HG03354 (cell line): ENCODE measurements at regions not wholly inside any gene's neighbourhood (a gene's known extent, or its start where the extent isn't known, plus 50 kb on each side); places are given as distances from the start of the nearest gene placed in this dataset.
"Not testable (repeated sequence)": the region's sequence is repeated elsewhere in the genome, so short reads cannot be mapped to it uniquely, and the experiment has no call there.

ENCODE experiments used
- ATAC-seq: cut with Tn5 transposase; IDR thresholded peaks from one replicate; pipeline ENCODE4 v1.9.1; 2021; ENCODE audit warnings: mild to moderate bottlenecking; ENCODE audit not compliant: unreplicated experiment, poor library complexity, severe bottlenecking

DNA sequence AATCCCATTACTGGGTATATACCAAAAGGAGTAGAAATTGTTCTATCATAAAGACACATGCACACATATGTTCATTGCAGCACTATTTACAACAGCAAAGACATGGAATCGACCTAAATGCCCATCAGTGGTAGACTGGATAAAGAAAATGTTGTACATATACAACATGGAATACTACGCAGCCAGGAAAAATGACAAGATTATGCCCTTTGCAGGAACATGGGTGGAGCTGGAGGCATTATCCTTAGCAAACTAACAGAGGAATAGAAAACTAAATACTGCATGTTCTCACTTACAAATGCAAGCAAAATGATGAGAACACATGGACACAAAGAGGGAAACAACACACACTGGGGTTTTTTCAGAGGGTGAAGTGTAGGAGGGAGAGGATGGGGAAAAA is 300.2 kb downstream of the BAMBI start:
- ATAC-seq, result no peak

- no peak for ATAC-seq
Measured at GRCh38 chr10:28980264-28980663, 302.9 kb downstream of the BAMBI start.

GRCh38 chr10:28981007-28981406 is 303.7 kb downstream of the BAMBI start:
- ATAC-seq, result peak; percentile 75

DNA sequence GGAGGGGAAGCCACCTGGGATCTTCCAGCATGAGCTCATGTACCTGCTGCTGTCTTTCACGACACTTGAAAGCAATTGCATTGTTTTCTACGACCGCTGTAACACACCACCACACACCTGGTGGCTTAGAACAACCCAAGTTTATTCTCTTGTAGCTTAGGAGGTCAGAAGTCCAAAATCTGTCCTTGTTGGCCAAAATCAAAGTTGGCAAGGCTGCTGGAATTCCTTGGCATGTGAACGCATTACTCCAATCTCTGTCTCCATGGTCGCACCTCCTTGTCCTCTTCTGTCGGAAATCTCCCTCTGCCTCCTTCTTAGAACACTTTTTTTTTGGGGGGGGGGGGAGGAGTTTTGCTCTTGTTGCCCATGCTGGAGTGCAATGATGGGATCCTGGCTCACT is 305.7 kb downstream of the BAMBI start:
- no peak for ATAC-seq

GRCh38 chr10:28983799-28984198 is 305.1 kb upstream of the LYZL1 start:
- no peak for ATAC-seq

GRCh38 chr10:28984431-28984830 is 304.4 kb upstream of the LYZL1 start:
- peak; percentile 85 for ATAC-seq

DNA sequence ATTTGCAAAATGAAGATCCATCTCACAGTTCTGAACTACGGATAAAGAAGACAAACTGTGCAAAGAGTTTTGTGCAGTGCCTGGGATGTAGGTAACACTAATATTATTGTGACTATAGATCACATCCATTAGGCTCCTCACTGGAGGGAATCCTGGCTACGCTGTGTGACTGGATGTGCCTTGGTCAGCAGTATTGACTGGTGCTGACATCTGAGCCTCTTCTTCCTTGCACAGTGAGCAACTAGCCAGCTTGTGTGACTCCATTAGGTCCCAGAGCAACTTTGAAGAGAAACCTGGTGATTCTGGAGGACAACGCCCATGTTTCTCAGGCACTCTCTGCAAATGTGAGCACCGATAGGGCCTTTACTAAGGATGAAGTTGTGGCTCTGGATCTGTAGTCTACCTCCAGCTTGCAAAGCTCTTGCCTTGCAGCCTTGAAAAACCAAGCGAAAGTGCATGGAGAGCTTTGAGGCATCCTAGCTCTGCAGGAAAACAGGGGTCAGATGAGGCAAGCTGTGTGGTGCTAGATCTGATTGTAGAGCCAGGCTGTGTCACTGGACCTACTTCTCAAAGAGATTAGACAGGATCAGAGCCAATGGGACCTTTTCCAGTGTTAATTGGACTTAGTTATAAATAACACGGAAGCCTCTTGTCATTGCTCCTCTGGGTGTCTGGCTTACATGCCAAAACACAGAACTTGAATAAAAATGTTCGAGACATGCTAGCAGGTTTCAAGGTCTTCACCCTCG is 303.6 kb upstream of the LYZL1 start:
- no peak for ATAC-seq

DNA sequence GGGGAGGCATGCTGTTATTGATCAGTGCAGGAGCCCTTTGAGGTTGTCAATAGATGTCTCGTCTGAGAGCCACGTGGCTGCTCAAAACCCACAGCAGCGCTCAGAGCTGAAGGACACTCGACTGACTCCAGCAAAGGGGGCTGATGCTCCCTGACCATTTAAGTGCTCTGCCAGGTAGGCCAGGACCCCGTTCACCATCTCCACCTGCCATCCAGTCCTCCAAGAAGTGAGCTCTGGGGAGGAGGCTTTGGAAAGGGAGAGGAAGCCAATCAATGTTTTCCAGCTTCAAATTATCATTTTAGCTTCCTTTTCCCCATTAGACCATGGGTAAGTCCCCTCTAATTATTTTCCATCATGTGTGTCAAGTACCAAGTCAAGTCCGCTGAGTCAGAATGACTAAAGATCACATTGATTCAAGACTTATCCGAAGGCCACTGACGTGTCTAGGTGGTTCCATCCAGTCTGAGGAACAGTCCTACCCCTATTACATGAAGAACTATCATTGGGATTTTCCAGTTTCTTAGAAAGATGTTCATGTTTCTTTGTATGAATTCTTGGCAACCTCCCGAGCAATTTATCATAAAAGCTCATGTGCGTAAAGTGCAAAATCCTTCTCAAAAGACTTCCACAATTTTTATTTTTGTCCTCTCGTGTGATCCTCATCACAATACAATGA is 302.6 kb upstream of the LYZL1 start:
- no peak for ATAC-seq

- no peak for ATAC-seq
Measured at GRCh38 chr10:28986856-28987255, 302.0 kb upstream of the LYZL1 start.

DNA sequence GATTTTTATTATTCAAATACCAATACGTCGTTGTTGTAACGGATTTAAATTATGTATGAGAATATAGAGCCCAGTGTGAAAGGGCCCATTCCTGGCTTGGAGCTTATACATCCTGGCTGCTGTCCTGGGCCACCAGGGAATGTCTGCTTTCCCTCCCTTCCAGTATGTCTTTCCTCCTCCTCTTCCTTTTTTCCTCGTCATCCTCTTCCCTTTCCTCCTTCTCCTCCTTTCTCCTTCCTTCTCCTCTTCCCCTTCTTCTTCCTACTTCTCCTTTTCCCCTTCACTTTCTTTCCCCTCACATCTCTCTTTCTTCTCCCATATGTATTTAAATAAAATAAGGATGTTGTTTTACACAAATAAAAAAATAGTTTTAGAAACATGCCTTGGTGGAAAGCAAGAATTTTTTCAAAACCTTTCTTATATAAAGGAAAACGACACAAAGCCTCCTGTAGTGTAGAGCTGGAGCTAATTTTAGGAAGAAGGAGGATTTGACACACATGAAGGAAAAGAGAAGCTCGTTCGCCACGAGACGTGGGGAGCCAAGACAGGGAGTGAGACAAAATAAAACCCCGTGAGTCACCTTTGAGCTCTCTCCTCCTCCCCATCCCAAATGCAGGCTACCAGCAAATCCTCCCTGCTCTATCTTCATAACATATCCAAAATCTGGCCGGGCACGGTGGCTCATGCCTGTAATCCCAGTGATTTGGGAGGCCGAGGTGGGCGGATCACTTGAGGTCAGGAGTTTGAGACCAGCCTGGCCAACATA is 301.1 kb upstream of the LYZL1 start:
- ATAC-seq, result no peak

GRCh38 chr10:28988980-28989379 is 299.9 kb upstream of the LYZL1 start:
- ATAC-seq, result no peak

DNA sequence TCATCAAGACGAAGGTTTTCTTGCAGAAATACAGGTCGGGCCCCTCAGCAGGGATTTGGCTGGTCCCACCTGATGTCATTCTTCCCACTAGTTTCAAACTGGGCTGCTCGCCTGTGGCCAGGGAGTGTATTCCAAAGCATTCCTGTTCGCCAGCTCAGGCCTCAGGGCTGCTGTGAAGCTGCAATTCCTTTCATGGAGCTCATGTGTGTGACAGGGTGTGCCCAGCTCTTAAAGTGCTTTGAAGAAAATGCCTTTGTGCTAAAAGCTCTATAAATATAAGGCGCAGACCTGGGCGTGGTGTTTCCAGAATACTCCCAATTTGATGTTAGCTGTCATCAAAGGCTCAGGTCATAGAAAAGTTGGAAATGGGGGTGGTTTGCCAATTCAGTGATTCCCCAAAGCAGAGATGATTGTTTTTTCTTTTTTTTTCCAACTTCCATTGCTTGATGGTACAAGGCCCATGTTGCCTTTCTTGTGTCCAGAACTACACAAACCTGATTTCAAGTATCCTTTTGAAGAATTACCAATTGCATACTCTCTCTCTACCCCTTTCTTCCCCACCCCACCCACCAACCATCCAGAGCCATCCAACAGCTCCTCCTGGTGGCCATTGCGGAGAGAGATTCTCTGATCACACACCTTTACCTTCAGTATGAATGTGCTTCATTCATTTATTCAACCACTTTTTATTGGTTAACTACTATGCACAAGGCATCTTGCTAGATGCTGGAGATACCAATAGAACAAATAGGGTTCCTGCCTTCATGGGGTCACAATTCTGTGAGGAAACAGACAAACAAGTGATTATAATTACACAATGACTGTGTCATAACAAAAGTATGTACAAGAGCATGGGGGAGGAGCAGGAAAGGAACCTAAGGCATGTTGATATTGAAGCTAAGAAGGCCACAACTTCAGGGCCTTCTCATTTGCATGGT is 297.3 kb upstream of the LYZL1 start:
- peak; percentile 66 for ATAC-seq

GRCh38 chr10:28993056-28993455 is 295.8 kb upstream of the LYZL1 start:
- no peak for ATAC-seq

DNA sequence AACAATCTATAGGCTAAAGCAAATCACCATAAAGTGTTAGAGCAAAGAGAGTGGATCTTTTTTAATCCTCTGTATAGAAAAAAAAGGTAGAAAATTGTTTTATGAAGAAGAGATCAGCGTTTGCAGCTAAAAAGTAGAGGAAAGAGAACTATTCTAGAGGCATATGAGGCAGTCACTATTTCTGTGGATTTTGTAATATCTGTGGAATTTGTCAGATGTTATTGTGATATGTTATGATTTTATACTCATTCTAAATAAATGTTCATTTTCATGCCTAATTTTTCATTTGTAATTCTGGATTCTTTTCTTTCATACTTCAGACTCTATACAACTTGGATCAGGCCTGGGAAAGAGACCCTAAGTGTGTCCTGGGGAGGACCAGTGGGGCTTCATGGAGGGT is 295.0 kb upstream of the LYZL1 start:
- ATAC-seq, result no peak

GRCh38 chr10:28994802-28995201 is 294.1 kb upstream of the LYZL1 start:
- not testable (repeated sequence) for ATAC-seq

DNA sequence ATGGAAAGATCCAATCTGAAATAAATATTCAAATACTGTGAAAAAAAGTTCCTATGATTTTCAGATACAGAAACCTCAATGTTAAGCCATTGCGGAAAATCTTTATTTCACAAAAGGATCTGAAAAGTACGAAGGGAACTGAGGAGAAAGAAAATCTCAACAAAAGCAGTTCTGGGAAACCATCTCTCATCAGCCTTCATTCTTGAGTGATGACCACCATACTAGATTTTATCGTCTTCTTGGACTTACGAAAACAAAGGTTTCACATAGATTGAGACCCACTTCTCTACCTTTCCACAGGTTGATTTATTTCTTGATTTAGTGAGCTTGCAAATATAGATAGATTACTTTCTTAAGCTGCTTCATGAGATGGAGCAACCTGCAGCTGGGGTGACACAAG is 293.4 kb upstream of the LYZL1 start:
- ATAC-seq, result no peak

GRCh38 chr10:28996345-28996744 is 292.5 kb upstream of the LYZL1 start:
- no peak for ATAC-seq

DNA sequence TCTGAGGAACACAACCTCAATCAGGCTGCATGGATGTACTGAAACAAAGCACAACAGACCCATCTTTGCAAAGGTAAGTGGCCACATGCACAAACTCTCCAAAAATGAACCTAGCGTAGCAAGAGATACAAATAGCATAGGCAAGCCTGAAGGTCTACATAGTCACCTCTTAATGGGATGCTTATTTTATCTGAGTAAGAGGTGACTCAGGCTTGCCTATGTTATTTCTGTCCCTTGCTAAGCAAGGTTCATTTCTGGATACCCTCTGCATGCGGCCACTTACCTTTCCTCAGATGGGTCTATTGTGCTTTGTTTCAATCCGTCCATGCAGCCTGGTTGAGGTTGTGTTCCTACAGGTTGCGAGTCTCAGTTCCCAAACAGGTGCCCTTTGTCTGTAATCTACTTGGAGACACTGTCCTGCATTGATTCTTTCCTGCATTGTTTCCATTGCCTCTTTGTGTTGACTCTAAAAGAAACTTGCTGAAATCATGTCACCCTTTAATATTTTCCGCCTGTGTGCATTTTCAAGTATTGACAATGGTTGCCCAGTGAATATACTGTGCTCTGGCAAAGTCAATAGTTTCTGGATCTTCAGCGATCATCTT is 291.8 kb upstream of the LYZL1 start:
- no peak for ATAC-seq

- ATAC-seq, result no peak
Measured at GRCh38 chr10:28997734-28998133, 291.1 kb upstream of the LYZL1 start.
